MM.1S (cell line): ENCODE measurements at regions not wholly inside any gene's neighbourhood (a gene's known extent, or its start where the extent isn't known, plus 50 kb on each side); places are given as distances from the start of the nearest gene placed in this dataset.

Experiments used
- EZH2 ChIP-seq: fragments of 300-600 bp; sonication (generic); optimal IDR thresholded peaks from 2 replicates; pipeline ENCODE3; 2017; ENCODE audit warnings: low read depth, mild to moderate bottlenecking, antibody characterized with exemption, low read length, mixed read lengths
- TF ChIP-seq, protein P1 (sequence below): fragments of 300-600 bp; sonication (generic); IDR thresholded peaks from 2 replicates; pipeline ENCODE4 v1.5.1; 2016; ENCODE audit warnings: antibody characterized with exemption, low read length, mixed read lengths

DNA sequence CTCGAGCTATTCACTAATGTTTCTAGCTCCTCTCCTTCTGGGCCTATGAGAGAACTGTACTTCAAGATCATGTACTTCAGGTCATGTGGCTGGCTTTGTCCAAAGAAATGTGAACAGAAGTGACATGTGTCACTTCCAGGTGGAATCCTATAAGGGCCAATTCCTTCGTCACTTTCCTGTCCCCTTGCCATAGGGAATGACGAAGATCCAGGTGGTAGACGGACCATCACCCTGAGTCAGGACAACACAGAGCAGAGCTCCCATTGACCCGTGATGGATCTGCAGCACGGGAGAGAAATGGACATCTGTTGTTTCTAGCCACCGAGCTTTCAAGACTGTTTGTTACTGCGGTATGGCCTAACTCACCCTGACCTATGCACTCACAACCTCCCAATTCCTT, 157.0 kb downstream of the DRD1 start:
- TF ChIP-seq, protein P1, sequence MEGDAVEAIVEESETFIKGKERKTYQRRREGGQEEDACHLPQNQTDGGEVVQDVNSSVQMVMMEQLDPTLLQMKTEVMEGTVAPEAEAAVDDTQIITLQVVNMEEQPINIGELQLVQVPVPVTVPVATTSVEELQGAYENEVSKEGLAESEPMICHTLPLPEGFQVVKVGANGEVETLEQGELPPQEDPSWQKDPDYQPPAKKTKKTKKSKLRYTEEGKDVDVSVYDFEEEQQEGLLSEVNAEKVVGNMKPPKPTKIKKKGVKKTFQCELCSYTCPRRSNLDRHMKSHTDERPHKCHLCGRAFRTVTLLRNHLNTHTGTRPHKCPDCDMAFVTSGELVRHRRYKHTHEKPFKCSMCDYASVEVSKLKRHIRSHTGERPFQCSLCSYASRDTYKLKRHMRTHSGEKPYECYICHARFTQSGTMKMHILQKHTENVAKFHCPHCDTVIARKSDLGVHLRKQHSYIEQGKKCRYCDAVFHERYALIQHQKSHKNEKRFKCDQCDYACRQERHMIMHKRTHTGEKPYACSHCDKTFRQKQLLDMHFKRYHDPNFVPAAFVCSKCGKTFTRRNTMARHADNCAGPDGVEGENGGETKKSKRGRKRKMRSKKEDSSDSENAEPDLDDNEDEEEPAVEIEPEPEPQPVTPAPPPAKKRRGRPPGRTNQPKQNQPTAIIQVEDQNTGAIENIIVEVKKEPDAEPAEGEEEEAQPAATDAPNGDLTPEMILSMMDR: no peak
- no peak for TF ChIP-seq EZH2
